Panc1 (cell line): ENCODE measurements at regions not wholly inside any gene's neighbourhood (a gene's known extent, or its start where the extent isn't known, plus 50 kb on each side); places are given as distances from the start of the nearest gene placed in this dataset.

Source experiments
- ATAC-seq: fragments of 200-7000 bp; cut with Tn5 transposase; 2 replicates; pipeline ENCODE4 v1.9.1; 2020; ENCODE audit warnings: mild to moderate bottlenecking, moderate library complexity
- BruUV-seq: library from RNA; stranded (reverse); fragments of 400-500 nt; replicated peaks from 2 replicates; lab custom pipeline; 2021; lab: Mats Ljungman, UMichigan
- CTCF ChIA-PET: fragments of 300-600 bp; sonication (Branson Sonifier 250); formaldehyde crosslinking; loops from one replicate; lab custom pipeline; 2022; ENCODE audit warnings: antibody characterized with exemption; lab: Charles Lee
- POLR2A ChIA-PET: fragments of 300-600 bp; sonication (Branson Sonifier 250); formaldehyde crosslinking; loops from one replicate; lab custom pipeline; 2022; ENCODE audit warnings: antibody characterized with exemption; lab: Charles Lee
- DNase-seq: peaks from one replicate; pipeline ENCODE4 v3.0.0-alpha.2; 2010; ENCODE audit warnings: low read depth, low spot score
- H3K27ac ChIP-seq: 2 replicates; pipeline ENCODE4 v1.5.1; 2011; ENCODE audit warnings: mild to moderate bottlenecking, low read length, inconsistent platforms
- H3K27me3 ChIP-seq: fragments of 200-500 bp; sonication (Bioruptor generic); 2 replicates; pipeline ENCODE4 v1.6.0; 2014; ENCODE audit warnings: low read length, inconsistent platforms; ENCODE audit not compliant: control insufficient read depth, insufficient read depth
- H3K36me3 ChIP-seq: fragments of 200-500 bp; sonication (Bioruptor generic); 2 replicates; pipeline ENCODE4 v1.5.1; 2014; ENCODE audit warnings: inconsistent platforms, mild to moderate bottlenecking, low read length, moderate library complexity; ENCODE audit not compliant: control insufficient read depth, insufficient read depth
- H3K4me1 ChIP-seq: 2 replicates; pipeline ENCODE4 v1.5.1; 2011; ENCODE audit warnings: inconsistent platforms, mild to moderate bottlenecking, low read length, moderate library complexity; ENCODE audit not compliant: control insufficient read depth, insufficient read depth
- H3K4me3 ChIP-seq, 2 experiments: 2 replicates each; pipeline ENCODE4 v1.5.1; 2011 to 2012; ENCODE audit warnings: low read depth in 2 of 2, low read length in 2 of 2, mild to moderate bottlenecking in 2 of 2, inconsistent platforms in 1 of 2, moderate library complexity in 1 of 2
- H3K9me3 ChIP-seq: fragments of 200-500 bp; sonication (Bioruptor generic); 2 replicates; pipeline ENCODE4 v1.5.1; 2014; ENCODE audit warnings: low read depth, mild to moderate bottlenecking, inconsistent platforms, low read length, moderate library complexity; ENCODE audit not compliant: control insufficient read depth, insufficient read depth
- POLR2AphosphoS5 ChIP-seq: IDR thresholded peaks from 2 replicates; pipeline ENCODE4 v1.6.1; 2012; ENCODE audit warnings: mild to moderate bottlenecking, low read depth, low read length, moderate library complexity
- REST ChIP-seq, 2 experiments: IDR thresholded peaks; 2 replicates each; pipeline ENCODE4 v1.6.1; 2011 to 2012; ENCODE audit warnings: low read depth in 2 of 2, control low read depth in 1 of 2, low read length in 1 of 2, mild to moderate bottlenecking in 1 of 2, moderate library complexity in 1 of 2; ENCODE audit not compliant: insufficient read depth in 1 of 2
- SIN3A ChIP-seq: IDR thresholded peaks from 2 replicates; pipeline ENCODE4 v1.6.1; 2012; ENCODE audit warnings: low read depth, mild to moderate bottlenecking, low read length, moderate library complexity, borderline replicate concordance; ENCODE audit not compliant: insufficient read depth
- TCF7L2 ChIP-seq: IDR thresholded peaks from 2 replicates; pipeline ENCODE4 v1.6.1; 2011; ENCODE audit warnings: mild to moderate bottlenecking, low read depth, low read length, inconsistent platforms
- in situ Hi-C: cut with HindIII; loops from 2 replicates; pipeline ENCODE4 v1.10.0; 2016; ENCODE audit warnings: low sequenced_read_pairs, low pct_unique_long_range_greater_than_20kb
- intact Hi-C: fragments of 100-400 bp; cut with micrococcal nuclease; formaldehyde crosslinking; loops from one replicate; pipeline ENCODE4 v1.10.0; 2022; ENCODE audit not compliant: unreplicated experiment

- intact Hi-C loops = no loop called here
- no peaks in the 10 kb centered on the region for H3K27me3 ChIP-seq
- H3K36me3 ChIP-seq = no peaks in the 10 kb centered on the region
- DNase-seq (no peak), ATAC-seq (no peak)
- H3K4me1 ChIP-seq = peaks cover 14% of the 10 kb centered on the region
- CTCF ChIA-PET = no interaction called here
- in situ Hi-C loops = no loop called here
- TF ChIP-seq REST (IDR thresholded peaks at IDR 0.05; ENCODE audit: insufficient read depth in 1 of 2, low read depth in 2 of 2, low read length in 1 of 2) (no peak), TCF7L2 (no peak), POLR2AphosphoS5 (no peak)
- no TSS peak for BruUV-seq
- no peak overlapping the region; the same call in 1 of the 2 replicates for H3K27ac ChIP-seq
- H3K9me3 ChIP-seq = no peaks in the 10 kb centered on the region
- H3K4me3 ChIP-seq = no peak overlapping the region
- POLR2A ChIA-PET = no interaction called here
Measured at GRCh38 chrX:39757971-39758370, 339.8 kb downstream of the BCOR start.

GRCh38 chrX:39758791-39759525 is 338.8 kb downstream of the BCOR start:
- POLR2A ChIA-PET = no interaction called here
- CTCF ChIA-PET = no interaction called here
- peak overlapping the region; percentile 34; the same call in 1 of the 2 replicates for H3K27ac ChIP-seq

More at GRCh38 chrX:39758791-39759525, 338.8 kb downstream of the BCOR start:
- no TSS peak for BruUV-seq
- no peak for TF ChIP-seq REST (IDR thresholded peaks at IDR 0.05; ENCODE audit: insufficient read depth in 1 of 2, low read depth in 2 of 2, low read length in 1 of 2)
- TF ChIP-seq SIN3A = no peak
- ATAC-seq (no peak), DNase-seq (no peak)
- no peaks in the 10 kb centered on the region for H3K9me3 ChIP-seq
- in situ Hi-C loops (no loop called here), intact Hi-C loops (no loop called here)
- peaks cover 14% of the 10 kb centered on the region for H3K4me1 ChIP-seq
- no peaks in the 10 kb centered on the region for H3K36me3 ChIP-seq
- H3K27me3 ChIP-seq = no peaks in the 10 kb centered on the region
- H3K4me3 ChIP-seq = no peak overlapping the region
